ENCODE measurements at regions not wholly inside any gene's neighbourhood (a gene's known extent, or its start where the extent isn't known, plus 50 kb on each side); places are given as distances from the start of the nearest gene placed in this dataset.
"Not testable (repeated sequence)": the region's sequence is repeated elsewhere in the genome, so short reads cannot be mapped to it uniquely, and the experiment has no call there.

DNA sequence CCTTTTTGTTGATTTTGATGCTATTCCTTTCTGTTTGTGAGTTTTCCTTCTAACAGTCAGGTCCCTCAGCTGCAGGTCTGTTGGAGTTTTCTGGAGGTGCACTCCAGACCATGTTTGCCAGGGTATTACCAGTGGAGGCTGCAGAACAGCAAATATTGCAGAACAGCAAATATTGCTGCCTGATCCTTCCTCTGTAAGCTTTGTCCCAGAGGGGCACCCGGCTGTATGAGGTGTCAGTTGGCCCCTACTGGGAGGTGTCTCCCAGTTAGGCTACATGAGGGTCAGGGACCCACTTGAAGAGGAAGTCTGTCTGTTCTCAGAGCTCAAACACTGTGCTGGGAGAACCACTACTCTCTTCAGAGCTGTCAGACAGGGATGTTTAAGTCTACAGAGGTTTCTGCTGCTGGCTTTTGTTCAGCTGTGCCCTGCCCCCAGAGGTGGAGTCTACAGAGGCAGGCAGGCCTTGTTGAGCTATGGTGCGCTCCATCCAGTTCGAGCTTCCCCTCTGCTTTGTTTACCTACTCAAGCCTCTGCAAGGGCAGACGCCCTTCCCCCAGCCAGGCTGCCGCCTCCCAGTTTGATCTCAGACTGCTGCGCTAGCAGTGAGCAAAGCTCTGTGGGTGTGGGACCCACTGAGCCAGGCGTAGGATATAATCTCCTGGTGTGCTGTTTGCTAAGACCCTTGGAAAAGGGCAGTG, 70.3 kb upstream of the CECR2 start:
- not testable (repeated sequence) for TF ChIP-seq POLR2AphosphoS5 (IDR thresholded peaks at IDR 0.05; ENCODE audit: insufficient read depth, low read depth, low read length); CTCF (IDR thresholded peaks at IDR 0.05; ENCODE audit: extremely low read depth in 1 of 2, insufficient read depth in 1 of 2, low read depth in 1 of 2, low read length in 2 of 2); EZH2 (IDR thresholded peaks at IDR 0.05; ENCODE audit: borderline replicate concordance, low read depth, low read length, severe bottlenecking); MYC (IDR thresholded peaks at IDR 0.05; ENCODE audit: low read depth, low read length); POLR2A (IDR thresholded peaks at IDR 0.05; ENCODE audit: low read depth, low read length); JUN (IDR thresholded peaks at IDR 0.05; ENCODE audit: borderline replicate concordance, insufficient read depth, insufficient read length, low read depth); FOS (IDR thresholded peaks at IDR 0.05; ENCODE audit: borderline replicate concordance, insufficient read depth, low read length); MAX (IDR thresholded peaks at IDR 0.05; ENCODE audit: insufficient read depth, insufficient read length); GATA2 (IDR thresholded peaks at IDR 0.05; ENCODE audit: insufficient read depth, insufficient read length, low read depth, low read length)

Data from endothelial cell of umbilical vein (primary cell).